MCF 10A (cell line): ENCODE measurements at regions not wholly inside any gene's neighbourhood (a gene's known extent, or its start where the extent isn't known, plus 50 kb on each side); places are given as distances from the start of the nearest gene placed in this dataset.

ENCODE experiments used
- BruUV-seq: library from RNA; stranded (reverse); fragments of 400-500 nt; replicated peaks from 2 replicates; lab custom pipeline; 2021; lab: Mats Ljungman, UMichigan
- CTCF ChIA-PET: fragments of 300-600 bp; sonication (Branson Sonifier 250); formaldehyde crosslinking; extraction: SDS; loops from one replicate; lab custom pipeline; 2021; ENCODE audit warnings: antibody characterized with exemption, inconsistent platforms; lab: Yijun Ruan, JAX
- POLR2A ChIA-PET: fragments of 300-600, 350-650 bp; sonication (Branson Sonifier 250); formaldehyde crosslinking; extraction: SDS; loops from one replicate; lab custom pipeline; 2020; ENCODE audit warnings: antibody characterized with exemption, inconsistent platforms; lab: Yijun Ruan, JAX
- DNase-seq: peaks from one replicate; pipeline ENCODE4 v3.0.0-alpha.2; 2018; ENCODE audit not compliant: unreplicated experiment
- H3K27ac Mint-ChIP-seq: one replicate; pipeline ENCODE4 v1.8.0; 2022; ENCODE audit warnings: mild to moderate bottlenecking, low read depth, mixed read lengths; ENCODE audit not compliant: unreplicated experiment
- H3K27me3 Mint-ChIP-seq: one replicate; pipeline ENCODE4 v1.8.0; 2022; ENCODE audit warnings: mixed read lengths; ENCODE audit not compliant: insufficient read depth, unreplicated experiment
- H3K36me3 Mint-ChIP-seq: one replicate; pipeline ENCODE4 v1.8.0; 2022; ENCODE audit warnings: mild to moderate bottlenecking, moderate library complexity, mixed read lengths; ENCODE audit not compliant: insufficient read depth, unreplicated experiment
- H3K4me1 Mint-ChIP-seq: one replicate; pipeline ENCODE4 v1.8.0; 2022; ENCODE audit warnings: mixed read lengths; ENCODE audit not compliant: insufficient read depth, unreplicated experiment
- H3K4me3 Mint-ChIP-seq: one replicate; pipeline ENCODE4 v1.8.0; 2022; ENCODE audit warnings: mild to moderate bottlenecking, moderate library complexity, mixed read lengths; ENCODE audit not compliant: unreplicated experiment
- H3K9me3 Mint-ChIP-seq: one replicate; pipeline ENCODE4 v1.8.0; 2022; ENCODE audit warnings: mixed read lengths; ENCODE audit not compliant: unreplicated experiment
- CTCF ChIP-seq: fragments of 200-600 bp; IDR thresholded peaks from one replicate; pipeline ENCODE4 v1.8.0; 2022; ENCODE audit warnings: antibody characterized with exemption, mild to moderate bottlenecking; ENCODE audit not compliant: unreplicated experiment
- intact Hi-C: fragments of 100-400 bp; cut with micrococcal nuclease; formaldehyde crosslinking; loops from 2 replicates; pipeline ENCODE4 v1.14.1; 2022

DNA sequence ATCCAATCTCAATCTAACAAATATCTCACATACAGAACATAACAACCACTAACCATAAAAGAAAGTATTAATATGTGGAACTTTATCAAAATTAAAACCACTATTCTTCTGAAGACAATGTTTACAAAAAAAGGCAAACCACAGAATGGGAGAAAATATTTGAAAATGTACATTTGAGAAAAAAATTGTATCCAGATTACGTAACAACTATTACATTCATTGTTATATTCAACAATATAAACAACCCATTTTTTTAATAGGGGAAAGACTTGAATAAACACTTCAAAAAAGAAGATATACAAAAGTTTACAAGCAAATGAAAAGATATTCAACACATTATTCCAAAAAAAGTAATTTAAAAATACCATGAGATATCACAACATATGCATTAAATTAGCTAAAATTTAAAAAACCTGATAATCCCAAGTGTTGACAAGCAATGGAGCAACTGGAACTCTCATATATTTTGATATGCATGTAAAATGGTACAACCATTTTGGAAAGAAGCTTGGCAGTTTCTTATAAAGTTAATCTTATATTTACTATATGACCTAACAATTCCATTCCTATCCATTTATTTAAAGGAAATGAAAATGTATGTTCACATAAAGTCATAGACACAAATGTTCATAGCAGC lies 124.3 kb upstream of the CDYL start:
- POLR2A ChIA-PET: interaction anchor here (1.6 kb wide), 1 partner anchor 11 kb away, joined by 4 read pairs; no protein-coding TSS in a partner anchor
- Mint-ChIP-seq H3K27ac (no peak overlapping the region), H3K4me1 (peaks cover 16% of the 10 kb centered on the region), H3K36me3 (no peaks in the 10 kb centered on the region), H3K27me3 (no peaks in the 10 kb centered on the region), H3K4me3 (no peak overlapping the region), H3K9me3 (no peaks in the 10 kb centered on the region)
- no peak for TF ChIP-seq CTCF
- intact Hi-C loops: no loop called here
- CTCF ChIA-PET: interaction anchor here (0.5 kb wide), 1 partner anchor 14 kb away, joined by 3 read pairs; no protein-coding TSS in a partner anchor
- BruUV-seq: no TSS peak
- no peak for DNase-seq

GRCh38 chr6:4649728-4650127 lies 126.5 kb upstream of the CDYL start:
- Mint-ChIP-seq H3K9me3 (no peaks in the 10 kb centered on the region), H3K36me3 (no peaks in the 10 kb centered on the region), H3K27me3 (no peaks in the 10 kb centered on the region), H3K4me3 (no peak overlapping the region), H3K4me1 (peaks cover 24% of the 10 kb centered on the region), H3K27ac (no peak overlapping the region)
- TF ChIP-seq CTCF: no peak
- peak; percentile 35 for DNase-seq
- intact Hi-C loops: loop anchor here (5.0 kb wide), 1 partner anchor 128 kb away; the partner anchor contains the start of gene CDYL
- ChIA-PET POLR2A (interaction anchor here (1.1 kb wide), 1 partner anchor 37 kb away, joined by 3 read pairs; no protein-coding TSS in a partner anchor), CTCF (no interaction called here)
- no TSS peak for BruUV-seq

GRCh38 chr6:4647414-4648365 lies 128.5 kb upstream of the CDYL start:
- no peak for TF ChIP-seq CTCF
- H3K27ac Mint-ChIP-seq: peak overlapping the region; percentile 81

More at GRCh38 chr6:4647414-4648365, 128.5 kb upstream of the CDYL start:
- Mint-ChIP-seq H3K36me3 (no peaks in the 10 kb centered on the region), H3K4me1 (peaks cover 24% of the 10 kb centered on the region), H3K9me3 (no peaks in the 10 kb centered on the region), H3K27me3 (no peaks in the 10 kb centered on the region), H3K4me3 (peak overlapping the region; percentile 76)
- peak; percentile 79 for DNase-seq
- POLR2A ChIA-PET: interaction anchor here (0.7 to 1.5 kb wide), 6 partner anchors 8 to 334 kb away, joined by 3 to 4 read pairs (median 3); partner anchors contain the start of gene CDYL
- BruUV-seq: no TSS peak
- intact Hi-C loops: loop anchor here (5.0 kb wide), 1 partner anchor 130 kb away; the partner anchor contains the start of gene CDYL
- CTCF ChIA-PET: no interaction called here
